K562 (cell line): ENCODE measurements at regions not wholly inside any gene's neighbourhood (a gene's known extent, or its start where the extent isn't known, plus 50 kb on each side); places are given as distances from the start of the nearest gene placed in this dataset.

Experiments
- ATAC-seq: fragments of 200-7000 bp; cut with Tn5 transposase; 3 replicates; pipeline ENCODE4 v1.9.1; 2020; ENCODE audit warnings: moderate library complexity
- BruUV-seq: library from RNA; stranded (reverse); fragments of 400-500 nt; replicated peaks from 2 replicates; lab custom pipeline; 2021; lab: Mats Ljungman, UMichigan
- CTCF ChIA-PET: fragments of 300-600 bp; formaldehyde crosslinking; extraction: SDS; loops from one replicate; lab custom pipeline; 2021; ENCODE audit warnings: low intra/inter-chr PET ratio; lab: Yijun Ruan, JAX
- POLR2A ChIA-PET: fragments of 300-600, 350-650 bp; sonication (Branson Sonifier 250); formaldehyde crosslinking; extraction: SDS; loops from one replicate; lab custom pipeline; 2021; ENCODE audit warnings: antibody characterized with exemption, inconsistent platforms; lab: Yijun Ruan, JAX
- DNase-seq, 4 experiments: peaks; one replicate each; pipeline versions ENCODE4 v3.0.0 to v3.0.0-alpha.2; 2011 to 2018; ENCODE audit warnings: low spot score in 3 of 4, mixed read lengths in 3 of 4; ENCODE audit errors: extremely low read depth in 1 of 4
- FAIRE-seq: peaks from 2 replicates; lab custom pipeline; 2011; peaks lifted over from hg19 to GRCh38; lab: Jason Lieb, UNC
- H2AFZ ChIP-seq: 2 replicates; pipeline ENCODE4 v1.6.0; 2011; ENCODE audit warnings: low read depth, low read length, control low read depth, inconsistent platforms
- H3K27ac ChIP-seq: fragments of 200-600 bp; 3 replicates; pipeline ENCODE4 v1.8.0; 2011; ENCODE audit warnings: low read depth, mild to moderate bottlenecking, control low read depth, inconsistent platforms, low read length, moderate library complexity, mixed read lengths; ENCODE audit errors: extremely low read depth
- H3K27me3 ChIP-seq, 2 experiments: fragments of 300-600 bp in 1 of 2; 2 replicates in 1 of 2; 3 replicates in 1 of 2; pipeline versions ENCODE4 v1.6.0 to v1.8.0; 2011; ENCODE audit warnings: inconsistent platforms in 2 of 2, low read length in 2 of 2, mild to moderate bottlenecking in 1 of 2, mixed read lengths in 1 of 2, moderate library complexity in 1 of 2; ENCODE audit not compliant: control insufficient read depth in 2 of 2, insufficient read depth in 2 of 2
- H3K36me3 ChIP-seq: fragments of 300-600 bp; 3 replicates; pipeline ENCODE4 v1.8.0; 2011; ENCODE audit warnings: mild to moderate bottlenecking, low read length, inconsistent platforms; ENCODE audit not compliant: control insufficient read depth, insufficient read depth
- H3K4me1 ChIP-seq, 2 experiments: fragments of 200-600 bp in 1 of 2; replicated peaks in 1 of 2; 2 replicates in 1 of 2; 3 replicates in 1 of 2; pipeline versions ENCODE4 v1.5.1 to v1.8.0; 2011; ENCODE audit warnings: inconsistent platforms in 2 of 2, low read length in 2 of 2, mild to moderate bottlenecking in 1 of 2, mixed read lengths in 1 of 2, moderate library complexity in 1 of 2; ENCODE audit not compliant: control insufficient read depth in 2 of 2, insufficient read depth in 2 of 2
- H3K4me2 ChIP-seq: 2 replicates; pipeline ENCODE4 v1.6.1; 2011; ENCODE audit warnings: low read length, control low read depth, inconsistent platforms, mixed read lengths; ENCODE audit not compliant: insufficient read depth
- H3K4me3 ChIP-seq: fragments of 200-600 bp; sonication (generic), shearing (Covaris generic); 2 replicates; pipeline ENCODE4 v1.5.1; 2016; ENCODE audit warnings: control low read depth, inconsistent platforms
- H3K79me2 ChIP-seq: fragments of 200-600 bp; 3 replicates; pipeline ENCODE4 v1.8.0; 2011; ENCODE audit warnings: low read length, inconsistent platforms; ENCODE audit not compliant: control insufficient read depth, insufficient read depth
- H3K9ac ChIP-seq, 2 experiments: 2 replicates each; pipeline versions ENCODE4 v1.6.0 to v1.6.1; 2011; ENCODE audit warnings: low read depth in 2 of 2, low read length in 2 of 2, control low read depth in 1 of 2, inconsistent platforms in 1 of 2, mild to moderate bottlenecking in 1 of 2, mixed read lengths in 1 of 2; ENCODE audit not compliant: insufficient read depth in 1 of 2
- H3K9me1 ChIP-seq: one replicate; pipeline ENCODE4 v1.6.0; 2011; ENCODE audit warnings: inconsistent platforms, mild to moderate bottlenecking, low read length, moderate library complexity; ENCODE audit not compliant: control insufficient read depth, insufficient read depth
- H3K9me3 ChIP-seq: replicated peaks from 2 replicates; pipeline ENCODE4 v1.5.1; 2011; ENCODE audit warnings: low read depth, low read length, inconsistent platforms; ENCODE audit not compliant: control insufficient read depth, insufficient read depth
- H4K20me1 ChIP-seq: replicated peaks from 2 replicates; pipeline ENCODE4 v1.6.1; 2011; ENCODE audit warnings: low read length, inconsistent platforms, mixed read lengths; ENCODE audit not compliant: control insufficient read depth, insufficient read depth
- ARID1B ChIP-seq: fragments of 450-650 bp; IDR thresholded peaks from 2 replicates; pipeline ENCODE4 v1.6.1; 2016; ENCODE audit warnings: antibody characterized with exemption, mild to moderate bottlenecking, inconsistent platforms
- ARNT ChIP-seq, 2 experiments: fragments of 450-650 bp; IDR thresholded peaks; 2 replicates each; pipeline ENCODE4 v1.6.1; 2016; ENCODE audit warnings: mild to moderate bottlenecking in 1 of 2
- NR0B1 ChIP-seq: fragments of 450-650 bp; IDR thresholded peaks from one replicate; pipeline ENCODE4 v1.6.1; 2018; ENCODE audit warnings: mild to moderate bottlenecking, moderate library complexity; ENCODE audit not compliant: partially characterized antibody
- NR2C1 ChIP-seq, 2 experiments: fragments of 450-650 bp; IDR thresholded peaks; 2 replicates each; pipeline ENCODE4 v1.6.1; 2017; ENCODE audit warnings: mild to moderate bottlenecking in 2 of 2, antibody characterized with exemption in 1 of 2, inconsistent platforms in 1 of 2, missing compliant biosample characterization in 1 of 2, missing genetic modification characterization in 1 of 2
- PCBP1 ChIP-seq: fragments of 200-400 bp; formaldehyde crosslinking; IDR thresholded peaks from 2 replicates; pipeline ENCODE4 v1.6.1; 2018; ENCODE audit warnings: mild to moderate bottlenecking, low read depth, low read length; ENCODE audit not compliant: poor library complexity, severe bottlenecking
- RBFOX2 ChIP-seq: fragments of 200-400 bp; formaldehyde crosslinking; IDR thresholded peaks from 2 replicates; pipeline ENCODE4 v1.6.1; 2017; ENCODE audit warnings: low read depth, mild to moderate bottlenecking, low read length, moderate library complexity
- SIX5 ChIP-seq, 2 experiments: IDR thresholded peaks; 2 replicates each; pipeline ENCODE4 v1.6.1; 2011; ENCODE audit warnings: low read length in 2 of 2, borderline replicate concordance in 1 of 2, low read depth in 1 of 2, mild to moderate bottlenecking in 1 of 2, moderate library complexity in 1 of 2; ENCODE audit not compliant: insufficient read depth in 1 of 2
- WGBS: fragments of 100-300 bp; shearing (Covaris generic); methylation state at CpG from one replicate; pipeline ENCODE4 v1.1.6; 2016; ENCODE audit warnings: low coverage, mixed read lengths; ENCODE audit not compliant: insufficient coverage; ENCODE audit errors: missing lambda C conversion rate; 5-methylcytosine and 5-hydroxymethylcytosine counted together
- in situ Hi-C: fragments of 300-500 bp; cut with MboI; formaldehyde crosslinking; loops from 4 replicates; pipeline ENCODE4 v1.15.0; 2018; ENCODE audit warnings: inconsistent platforms, mixed read lengths
- intact Hi-C: fragments of 100-400 bp; cut with micrococcal nuclease; formaldehyde crosslinking; loops from 2 replicates; pipeline ENCODE4 v1.14.2; 2022

GRCh38 chr7:27409311-27409710 is 166.7 kb downstream of the EVX1 start:
- WGBS: 44% methylated on average over 3 of the region's 3 CpGs
- ChIA-PET POLR2A (no interaction called here), CTCF (no interaction called here)
- FAIRE-seq (no peak), DNase-seq (no peak), ATAC-seq (no peak)
- Histone ChIP-seq H3K36me3 (no peaks in the 10 kb centered on the region), H4K20me1 (peaks cover 3% of the 10 kb centered on the region; the same call in 1 of the 2 replicates), H3K9me1 (no peaks in the 10 kb centered on the region), H3K27me3 (peaks cover 0 to 6% of the 10 kb centered on the region in 2 experiments; a peak in 3 of 5 replicates), H3K27ac (no peak overlapping the region), H3K79me2 (no peaks in the 10 kb centered on the region), H3K9me3 (no peaks in the 10 kb centered on the region), H3K4me1 (no peaks in the 10 kb centered on the region), H2AFZ (no peak overlapping the region), H3K4me3 (no peak overlapping the region), H3K4me2 (no peak overlapping the region), H3K9ac (no peak overlapping the region)
- no TSS peak for BruUV-seq
- intact Hi-C loops: no loop called here
- TF ChIP-seq ARNT (IDR thresholded peaks at IDR 0.05): no peak
- TF ChIP-seq ARID1B: no peak
- TF ChIP-seq PCBP1: no peak
- TF ChIP-seq SIX5 (IDR thresholded peaks at IDR 0.05; ENCODE audit: borderline replicate concordance in 1 of 2, insufficient read depth in 1 of 2, low read depth in 1 of 2, low read length in 2 of 2): no peak
- no peak for TF ChIP-seq RBFOX2
- no peak for TF ChIP-seq NR0B1
- TF ChIP-seq NR2C1 (IDR thresholded peaks at IDR 0.05): no peak
- no peak for TF ChIP-seq NR2C1 (tag; IDR thresholded peaks at IDR 0.05)
- in situ Hi-C loops: no loop called here
